Peyer's patch (tissue), 4 donors: ENCODE measurements at regions not wholly inside any gene's neighbourhood (a gene's known extent, or its start where the extent isn't known, plus 50 kb on each side); places are given as distances from the start of the nearest gene placed in this dataset.

Experiments used
- POLR2A ChIP-seq, 2 donors: fragments of 450-650 bp; IDR thresholded peaks; one replicate each; pipeline ENCODE4 v1.5.1; 2017; ENCODE audit warnings: antibody characterized with exemption in 2 of 2, mild to moderate bottlenecking in 2 of 2, moderate library complexity in 2 of 2
- TF ChIP-seq, protein P1 (sequence below), 6 experiments: fragments of 450-650 bp in 4 of 6; fragments of 200-600 bp in 2 of 6; sonication (generic) in 1 of 6; IDR thresholded peaks; one replicate each; pipeline ENCODE4 v1.5.1; 2017 to 2019; ENCODE audit warnings: antibody characterized with exemption in 6 of 6, mild to moderate bottlenecking in 3 of 6, moderate library complexity in 1 of 6

DNA sequence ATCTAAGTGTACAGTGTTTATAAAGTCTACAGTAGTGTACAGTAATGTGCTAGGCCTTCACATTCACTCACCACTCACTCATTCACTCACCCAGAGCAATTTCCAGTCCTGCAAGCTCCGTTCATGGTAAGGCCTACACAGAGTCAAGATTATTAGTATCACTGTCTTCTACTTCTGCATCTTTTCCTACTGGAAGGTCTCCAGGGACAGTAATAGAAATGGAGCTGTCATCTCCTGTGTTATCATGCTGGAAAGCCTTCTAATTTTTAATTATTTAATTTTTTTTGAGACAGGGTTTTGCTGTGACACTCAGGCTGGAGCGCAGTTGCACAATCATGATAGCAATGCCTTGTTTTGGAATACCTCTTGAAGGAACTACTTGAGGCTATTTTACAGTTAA is 207.0 kb downstream of the HTR7 start:
- TF ChIP-seq, protein P1, sequence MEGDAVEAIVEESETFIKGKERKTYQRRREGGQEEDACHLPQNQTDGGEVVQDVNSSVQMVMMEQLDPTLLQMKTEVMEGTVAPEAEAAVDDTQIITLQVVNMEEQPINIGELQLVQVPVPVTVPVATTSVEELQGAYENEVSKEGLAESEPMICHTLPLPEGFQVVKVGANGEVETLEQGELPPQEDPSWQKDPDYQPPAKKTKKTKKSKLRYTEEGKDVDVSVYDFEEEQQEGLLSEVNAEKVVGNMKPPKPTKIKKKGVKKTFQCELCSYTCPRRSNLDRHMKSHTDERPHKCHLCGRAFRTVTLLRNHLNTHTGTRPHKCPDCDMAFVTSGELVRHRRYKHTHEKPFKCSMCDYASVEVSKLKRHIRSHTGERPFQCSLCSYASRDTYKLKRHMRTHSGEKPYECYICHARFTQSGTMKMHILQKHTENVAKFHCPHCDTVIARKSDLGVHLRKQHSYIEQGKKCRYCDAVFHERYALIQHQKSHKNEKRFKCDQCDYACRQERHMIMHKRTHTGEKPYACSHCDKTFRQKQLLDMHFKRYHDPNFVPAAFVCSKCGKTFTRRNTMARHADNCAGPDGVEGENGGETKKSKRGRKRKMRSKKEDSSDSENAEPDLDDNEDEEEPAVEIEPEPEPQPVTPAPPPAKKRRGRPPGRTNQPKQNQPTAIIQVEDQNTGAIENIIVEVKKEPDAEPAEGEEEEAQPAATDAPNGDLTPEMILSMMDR (IDR thresholded peaks at IDR 0.05), result no peak
- no peak for TF ChIP-seq POLR2A (IDR thresholded peaks at IDR 0.05)
